HEK293T (cell line): ENCODE measurements at regions not wholly inside any gene's neighbourhood (a gene's known extent, or its start where the extent isn't known, plus 50 kb on each side); places are given as distances from the start of the nearest gene placed in this dataset.

Experiments used
- CTCF ChIA-PET: fragments of 350-600 bp; formaldehyde crosslinking; extraction: SDS; loops from one replicate; lab custom pipeline; 2021; ENCODE audit warnings: antibody characterized with exemption, inconsistent platforms; lab: Yijun Ruan, JAX
- POLR2A ChIA-PET: fragments of 350-600 bp; formaldehyde crosslinking; extraction: SDS; loops from one replicate; lab custom pipeline; 2020; ENCODE audit warnings: antibody characterized with exemption, inconsistent platforms; lab: Yijun Ruan, JAX
- DNase-seq: peaks from one replicate; pipeline ENCODE4 v3.0.0; 2012; ENCODE audit warnings: mixed read lengths; ENCODE audit errors: extremely low spot score
- ARNT ChIP-seq: fragments of 450-650 bp; IDR thresholded peaks from 2 replicates; pipeline ENCODE4 v1.6.1; 2017; ENCODE audit warnings: mild to moderate bottlenecking
- BHLHE40 ChIP-seq: fragments of 450-650 bp; IDR thresholded peaks from 2 replicates; pipeline ENCODE4 v1.6.1; 2016; ENCODE audit warnings: mild to moderate bottlenecking, moderate library complexity, borderline replicate concordance
- CTBP1 ChIP-seq: fragments of 450-650 bp; IDR thresholded peaks from 2 replicates; pipeline ENCODE4 v1.6.1; 2016; ENCODE audit warnings: borderline replicate concordance
- ELF4 ChIP-seq: fragments of 450-650 bp; IDR thresholded peaks from 2 replicates; pipeline ENCODE4 v1.6.1; 2017; ENCODE audit warnings: antibody characterized with exemption
- FOXA1 ChIP-seq: fragments of 450-650 bp; IDR thresholded peaks from 2 replicates; pipeline ENCODE4 v1.6.1; 2016; ENCODE audit warnings: mild to moderate bottlenecking
- FOXK2 ChIP-seq: fragments of 450-650 bp; IDR thresholded peaks from 2 replicates; pipeline ENCODE4 v1.6.1; 2016; ENCODE audit warnings: mild to moderate bottlenecking
- FOXM1 ChIP-seq: fragments of 450-650 bp; IDR thresholded peaks from 2 replicates; pipeline ENCODE4 v1.6.1; 2017; ENCODE audit warnings: mild to moderate bottlenecking, borderline replicate concordance
- HDGF ChIP-seq: fragments of 450-650 bp; IDR thresholded peaks from 2 replicates; pipeline ENCODE4 v1.6.1; 2017; ENCODE audit warnings: antibody characterized with exemption, borderline replicate concordance
- L3MBTL2 ChIP-seq: fragments of 450-650 bp; conservative IDR thresholded peaks from 2 replicates; pipeline ENCODE4 v1.6.1; 2016; ENCODE audit warnings: mild to moderate bottlenecking
- LEF1 ChIP-seq: fragments of 450-650 bp; IDR thresholded peaks from 2 replicates; pipeline ENCODE4 v1.6.1; 2017; ENCODE audit warnings: mild to moderate bottlenecking, borderline replicate concordance
- NFRKB ChIP-seq: fragments of 450-650 bp; IDR thresholded peaks from 2 replicates; pipeline ENCODE4 v1.6.1; 2016; ENCODE audit warnings: mild to moderate bottlenecking, moderate library complexity
- PKNOX1 ChIP-seq: fragments of 450-650 bp; IDR thresholded peaks from 2 replicates; pipeline ENCODE4 v1.6.1; 2016
- SP1 ChIP-seq: fragments of 450-650 bp; IDR thresholded peaks from 2 replicates; pipeline ENCODE4 v1.6.1; 2017
- SUZ12 ChIP-seq: fragments of 450-650 bp; IDR thresholded peaks from 2 replicates; pipeline ENCODE4 v1.6.1; 2016; ENCODE audit warnings: mild to moderate bottlenecking
- TARDBP ChIP-seq: fragments of 450-650 bp; IDR thresholded peaks from 2 replicates; pipeline ENCODE4 v1.6.1; 2016
- ZNF384 ChIP-seq: fragments of 450-650 bp; IDR thresholded peaks from 2 replicates; pipeline ENCODE4 v1.6.1; 2016

GRCh38 chr4:155012469-155012868, 196.0 kb upstream of the NPY2R start:
- TF ChIP-seq SUZ12, result no peak
- TF ChIP-seq ELF4, result no peak
- no peak for TF ChIP-seq FOXA1
- TF ChIP-seq ARNT, result no peak
- TF ChIP-seq TARDBP, result no peak
- no peak for TF ChIP-seq ZNF384
- TF ChIP-seq FOXK2, result no peak
- TF ChIP-seq HDGF, result no peak
- TF ChIP-seq PKNOX1, result no peak
- TF ChIP-seq SP1, result no peak
- no peak for TF ChIP-seq L3MBTL2
- TF ChIP-seq BHLHE40, result no peak
- TF ChIP-seq CTBP1, result no peak
- TF ChIP-seq FOXM1, result no peak
- no peak for TF ChIP-seq LEF1
- no peak for TF ChIP-seq NFRKB
- POLR2A ChIA-PET, result no interaction called here
- no peak for DNase-seq
- CTCF ChIA-PET, result no interaction called here

GRCh38 chr4:155017426-155017825, 191.0 kb upstream of the NPY2R start:
- CTCF ChIA-PET, result no interaction called here
- no peak for TF ChIP-seq CTBP1
- TF ChIP-seq HDGF, result no peak
- no peak for TF ChIP-seq SUZ12
- TF ChIP-seq ARNT, result no peak
- TF ChIP-seq ZNF384, result no peak
- no peak for TF ChIP-seq BHLHE40
- TF ChIP-seq SP1, result no peak
- no peak for TF ChIP-seq PKNOX1
- no peak for TF ChIP-seq TARDBP
- TF ChIP-seq FOXA1, result no peak
- DNase-seq, result no peak
- POLR2A ChIA-PET, result no interaction called here

GRCh38 chr4:155025762-155026457, 182.5 kb upstream of the NPY2R start:
- POLR2A ChIA-PET, result no interaction called here
- no peak for TF ChIP-seq FOXM1
- TF ChIP-seq PKNOX1, result peak; percentile 57
- TF ChIP-seq FOXK2, result no peak
- TF ChIP-seq L3MBTL2, result 0 out of 2 replicates have a peak, but pooled peaks have one; percentile 41
- peak; percentile 66 for DNase-seq
- CTCF ChIA-PET, result interaction anchor here (0.6 to 1.5 kb wide), 11 partner anchors 12 to 1084 kb away, joined by 3 to 7 read pairs (median 3); no protein-coding TSS in a partner anchor

GRCh38 chr4:155026715-155027114, 181.7 kb upstream of the NPY2R start:
- POLR2A ChIA-PET, result no interaction called here
- TF ChIP-seq ELF4, result no peak
- no peak for TF ChIP-seq HDGF
- TF ChIP-seq SP1, result no peak
- TF ChIP-seq ARNT, result no peak
- no peak for TF ChIP-seq L3MBTL2
- TF ChIP-seq FOXK2, result no peak
- TF ChIP-seq LEF1, result no peak
- no peak for TF ChIP-seq NFRKB
- TF ChIP-seq TARDBP, result no peak
- no peak for TF ChIP-seq SUZ12
- CTCF ChIA-PET, result interaction anchor here (0.6 to 1.5 kb wide), 8 partner anchors 11 to 336 kb away, joined by 3 to 7 read pairs (median 3); no protein-coding TSS in a partner anchor

GRCh38 chr4:155032521-155033229, 175.8 kb upstream of the NPY2R start:
- ChIA-PET POLR2A (no interaction called here), CTCF (no interaction called here)
- no peak for DNase-seq
- TF ChIP-seq FOXA1 (no peak), CTBP1 (no peak), ZNF384 (no peak), ELF4 (no peak), SUZ12 (no peak), L3MBTL2 (no peak), FOXK2 (no peak), SP1 (no peak), PKNOX1 (no peak), FOXM1 (no peak), ARNT (no peak), HDGF (no peak), TARDBP (no peak), NFRKB (no peak), LEF1 (no peak), BHLHE40 (no peak)

More at GRCh38 chr4:155026715-155027114, 181.7 kb upstream of the NPY2R start:
- no peak for DNase-seq
